KBM-7 (cell line): ENCODE measurements at regions not wholly inside any gene's neighbourhood (a gene's known extent, or its start where the extent isn't known, plus 50 kb on each side); places are given as distances from the start of the nearest gene placed in this dataset.
"Not testable (repeated sequence)": the region's sequence is repeated elsewhere in the genome, so short reads cannot be mapped to it uniquely, and the experiment has no call there.

ENCODE experiments used
- DNase-seq: peaks from one replicate; pipeline ENCODE4 v3.0.0-alpha.2; 2015
- in situ Hi-C: fragments of 300-500 bp; cut with MboI; formaldehyde crosslinking; loops from 2 replicates; pipeline ENCODE4 v1.14.3; 2020; ENCODE audit warnings: low sequenced_read_pairs, low pct_unique_long_range_greater_than_20kb, mixed read lengths

DNA sequence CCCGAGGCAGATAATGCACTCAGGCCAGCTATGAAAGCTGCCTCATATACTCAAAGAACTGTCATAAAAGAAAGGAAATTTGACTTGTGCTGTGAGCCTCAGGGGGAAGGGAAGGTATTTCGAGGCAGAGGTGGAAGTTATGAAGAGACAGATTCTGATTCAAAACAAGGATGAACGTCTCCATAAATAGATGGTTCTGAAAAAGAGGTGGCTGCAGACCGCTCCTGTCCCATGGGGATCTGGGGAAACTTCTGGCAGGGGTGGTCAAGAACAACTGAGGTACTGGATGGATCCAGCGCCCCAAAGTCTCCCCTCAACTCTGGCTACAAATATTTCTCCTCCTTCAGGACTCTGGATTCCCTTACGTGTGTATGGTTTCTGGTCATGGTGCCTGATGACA is 168.1 kb upstream of the IRS2 start:
- in situ Hi-C loops: no loop called here
- no peak for DNase-seq

- DNase-seq: no peak
- in situ Hi-C loops: no loop called here
Measured at GRCh38 chr13:109951491-109951890, 165.1 kb upstream of the IRS2 start.

- in situ Hi-C loops: no loop called here
- DNase-seq: no peak
Measured at GRCh38 chr13:109949397-109949796, 163.0 kb upstream of the IRS2 start.

DNA sequence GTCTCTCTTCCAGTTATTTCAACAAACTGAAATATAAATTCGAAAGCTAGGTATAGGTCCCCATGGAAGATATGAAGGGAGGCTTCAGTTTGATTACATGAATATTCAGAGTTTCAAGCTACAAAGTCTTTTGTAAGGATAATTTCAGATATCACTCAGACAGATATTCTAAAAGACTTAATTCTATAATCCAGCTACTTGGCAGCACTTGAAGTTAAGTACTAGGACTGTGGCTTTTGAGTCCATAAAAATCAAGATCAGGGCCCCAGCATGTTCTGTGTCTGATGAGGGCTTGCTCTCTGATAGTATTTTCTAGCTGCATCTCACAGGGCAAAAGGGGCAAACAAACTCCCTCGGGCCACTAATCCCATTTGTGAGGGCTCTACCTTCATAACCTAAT is 160.6 kb upstream of the IRS2 start:
- no peak for DNase-seq
- in situ Hi-C loops: no loop called here

- DNase-seq: no peak
- in situ Hi-C loops: no loop called here
Measured at GRCh38 chr13:109945206-109945960, 159.0 kb upstream of the IRS2 start.

- in situ Hi-C loops: no loop called here
- no peak for DNase-seq
Measured at GRCh38 chr13:109941951-109942350, 155.6 kb upstream of the IRS2 start.

- in situ Hi-C loops: no loop called here
Measured at GRCh38 chr13:109941221-109941620, 154.8 kb upstream of the IRS2 start.

DNA sequence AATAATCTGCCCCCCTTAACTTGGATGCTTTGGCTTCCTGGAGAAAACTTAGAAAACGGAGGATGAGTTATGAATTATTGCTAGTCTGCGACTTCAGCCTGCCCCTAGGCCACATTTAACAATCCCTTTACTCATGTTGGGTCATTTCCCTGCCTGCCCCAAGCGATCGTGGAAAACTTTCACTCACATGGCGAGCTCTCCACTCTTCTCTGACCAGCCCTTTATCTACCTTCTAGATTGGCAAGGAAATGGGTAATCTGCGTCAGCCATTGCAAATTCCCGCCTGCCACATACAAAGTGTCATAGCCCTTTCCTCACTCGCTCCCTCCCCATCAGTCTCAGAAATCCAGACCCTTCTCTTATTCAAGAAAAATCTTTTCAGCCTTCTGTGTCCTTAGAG is 154.3 kb upstream of the IRS2 start:
- in situ Hi-C loops: no loop called here

More at GRCh38 chr13:109941221-109941620, 154.8 kb upstream of the IRS2 start:
- DNase-seq: no peak

DNA sequence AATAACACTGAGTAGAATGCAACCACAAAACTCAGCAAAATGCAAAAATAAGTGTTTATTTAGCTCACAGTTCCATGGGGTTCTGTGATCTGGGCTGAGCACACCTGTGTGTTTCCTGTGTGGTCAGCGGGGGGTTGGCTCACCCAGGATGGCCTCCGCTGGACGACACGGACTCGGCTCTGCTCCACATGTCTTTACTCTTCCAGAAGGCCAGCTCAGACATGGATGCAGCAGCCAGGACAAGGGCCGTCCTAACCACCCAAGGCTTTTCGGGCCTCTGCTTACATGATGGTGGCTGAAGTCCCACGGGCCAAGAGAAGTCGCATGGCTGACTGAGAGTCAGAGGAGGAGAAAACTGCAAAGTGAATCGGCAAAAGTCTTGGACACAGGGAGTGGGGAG is 153.5 kb upstream of the IRS2 start:
- in situ Hi-C loops: no loop called here
- DNase-seq: no peak

More for the DNA sequence above, 154.3 kb upstream of the IRS2 start:
- DNase-seq: no peak

- in situ Hi-C loops: no loop called here
- DNase-seq: no peak
Measured at GRCh38 chr13:109939180-109939579, 152.8 kb upstream of the IRS2 start.

DNA sequence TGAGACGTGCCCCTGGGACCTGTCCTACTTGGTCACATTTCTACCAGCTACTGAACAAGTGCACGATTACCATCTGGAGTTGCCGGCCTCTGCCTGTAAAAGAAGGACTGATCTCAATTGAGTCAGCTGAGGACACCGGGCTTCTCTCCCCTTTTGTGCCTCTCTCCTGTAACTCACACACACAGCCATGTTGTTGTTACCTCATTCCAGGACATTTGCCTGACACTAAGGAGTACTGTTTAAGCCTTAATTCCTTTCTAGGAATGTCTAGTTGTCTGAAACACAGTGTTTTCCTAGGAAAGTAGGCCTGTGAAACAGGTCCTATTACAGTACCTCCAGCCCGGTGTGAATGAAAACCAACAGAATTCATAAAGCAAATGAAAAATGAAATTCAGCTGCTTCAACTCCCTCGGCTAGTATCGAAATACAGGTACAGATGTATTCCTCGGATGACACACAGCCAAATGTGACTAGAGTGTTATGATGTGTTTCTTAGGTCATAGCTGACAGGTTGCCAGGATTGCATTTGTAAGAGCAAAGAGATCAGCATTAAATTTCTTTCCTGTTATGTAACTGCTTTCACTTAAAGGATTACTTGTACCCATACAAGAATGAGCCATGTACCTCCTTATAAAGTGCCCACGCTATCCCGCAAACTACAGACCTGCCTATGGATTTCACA is 152.0 kb upstream of the IRS2 start:
- DNase-seq: no peak
- in situ Hi-C loops: no loop called here

DNA sequence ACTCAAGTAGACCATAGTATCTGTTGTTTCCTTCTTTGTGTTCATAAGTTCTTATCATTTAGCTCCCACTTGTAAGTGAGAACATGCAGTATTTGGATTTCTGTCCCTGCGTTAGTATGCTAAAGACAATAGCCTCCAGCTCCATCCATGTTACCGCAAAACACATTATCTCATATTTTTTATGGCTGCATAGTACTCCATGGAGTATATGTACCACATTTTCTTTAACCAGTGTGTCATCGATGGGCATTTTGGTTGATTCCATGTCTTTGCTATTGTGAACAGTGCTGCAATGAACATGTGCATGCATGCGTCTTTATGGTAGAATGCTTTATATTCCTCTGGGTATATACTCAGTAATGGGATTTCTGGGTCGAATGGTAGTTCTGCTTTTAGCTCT is 148.1 kb upstream of the IRS2 start:
- in situ Hi-C loops, DNase-seq: not testable (repeated sequence)

DNA sequence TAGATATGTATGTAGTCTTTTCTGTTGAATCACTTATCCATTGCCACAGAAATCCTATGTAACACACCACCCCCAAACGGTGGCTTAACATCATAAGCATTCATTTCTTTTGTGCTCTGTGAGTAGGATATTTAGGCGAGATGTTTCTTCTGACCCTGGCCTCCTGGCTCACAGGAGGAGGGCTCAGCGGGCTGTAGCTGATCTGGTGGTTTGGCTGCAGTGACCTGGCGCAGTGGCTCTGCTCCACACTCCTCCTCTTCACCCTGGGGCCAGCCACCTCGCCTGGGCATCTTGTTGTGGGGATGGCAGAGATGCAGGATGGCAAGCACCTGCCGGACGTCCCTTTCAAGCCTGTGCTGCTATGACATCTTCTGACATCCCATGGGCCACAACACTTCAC is 147.1 kb upstream of the IRS2 start:
- in situ Hi-C loops: no loop called here
- DNase-seq: no peak

GRCh38 chr13:109924376-109924775 is 138.0 kb upstream of the IRS2 start:
- no peak for DNase-seq
- in situ Hi-C loops: no loop called here

DNA sequence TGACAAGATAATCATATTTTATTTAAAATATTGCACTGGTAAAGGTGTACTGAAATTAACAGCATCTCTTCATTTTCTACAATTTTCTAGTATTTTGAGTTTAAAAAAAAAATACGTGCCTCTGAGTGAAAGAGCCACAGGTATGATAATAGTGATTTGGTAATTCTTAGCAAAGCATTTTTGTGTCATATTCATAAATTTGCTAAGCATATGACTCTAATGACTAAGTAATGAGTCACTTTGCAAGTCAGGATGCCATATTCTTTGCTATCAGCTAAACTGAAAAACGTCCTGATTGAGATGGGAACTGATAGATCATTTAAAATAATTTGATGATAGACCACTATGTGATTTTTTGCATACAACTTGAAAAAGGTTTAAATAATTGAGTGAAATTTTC is 136.1 kb upstream of the IRS2 start:
- in situ Hi-C loops: no loop called here
- DNase-seq: no peak

GRCh38 chr13:109919715-109920375 is 133.5 kb upstream of the IRS2 start:
- DNase-seq: no peak
- in situ Hi-C loops: no loop called here

DNA sequence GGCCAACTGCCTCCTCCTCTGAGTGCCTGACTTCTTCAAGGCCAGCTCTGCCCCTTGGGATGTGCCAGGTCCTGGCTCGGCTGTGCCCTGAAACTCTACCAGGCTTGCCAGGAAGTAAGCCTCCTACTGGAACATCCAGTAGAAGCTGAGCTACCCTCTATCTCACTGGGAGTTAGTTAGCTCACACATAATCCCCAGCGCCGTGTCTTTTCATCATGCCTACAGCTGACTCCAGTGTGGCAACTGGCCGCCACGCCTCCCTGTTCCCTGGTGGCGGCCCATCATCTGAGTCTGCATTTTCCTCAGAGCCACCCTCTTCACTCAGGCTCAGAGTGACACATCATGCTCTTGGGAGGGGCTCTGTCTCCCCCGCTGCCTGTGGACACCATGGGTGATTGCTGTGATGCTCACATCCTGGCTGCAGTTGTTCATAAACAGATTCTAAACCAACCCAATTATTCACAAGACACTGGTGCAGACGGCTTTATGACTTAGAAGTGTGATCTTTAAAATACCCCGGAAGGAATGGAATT is 131.9 kb upstream of the IRS2 start:
- no peak for DNase-seq
- in situ Hi-C loops: no loop called here

DNA sequence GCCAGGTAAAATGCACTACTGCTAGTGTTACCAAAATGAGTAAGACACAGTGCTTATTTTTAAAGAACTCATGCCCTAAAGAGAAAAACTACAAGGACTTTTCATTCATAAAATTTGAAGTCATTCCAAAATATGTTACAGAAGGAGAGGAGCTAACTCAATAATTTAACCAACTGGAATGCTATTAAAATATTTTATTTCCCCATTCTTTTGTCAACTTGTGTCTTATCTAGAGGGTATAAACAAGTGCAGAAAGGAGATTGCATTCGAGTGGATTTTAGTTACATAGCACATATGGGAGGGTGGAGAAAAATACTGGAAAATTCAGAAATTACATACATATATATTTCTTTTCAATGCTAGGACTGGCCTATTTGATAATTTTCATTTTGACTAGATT is 131.0 kb upstream of the IRS2 start:
- in situ Hi-C loops: no loop called here
- no peak for DNase-seq

GRCh38 chr13:109913936-109914510 is 127.6 kb upstream of the IRS2 start:
- in situ Hi-C loops: no loop called here

DNA sequence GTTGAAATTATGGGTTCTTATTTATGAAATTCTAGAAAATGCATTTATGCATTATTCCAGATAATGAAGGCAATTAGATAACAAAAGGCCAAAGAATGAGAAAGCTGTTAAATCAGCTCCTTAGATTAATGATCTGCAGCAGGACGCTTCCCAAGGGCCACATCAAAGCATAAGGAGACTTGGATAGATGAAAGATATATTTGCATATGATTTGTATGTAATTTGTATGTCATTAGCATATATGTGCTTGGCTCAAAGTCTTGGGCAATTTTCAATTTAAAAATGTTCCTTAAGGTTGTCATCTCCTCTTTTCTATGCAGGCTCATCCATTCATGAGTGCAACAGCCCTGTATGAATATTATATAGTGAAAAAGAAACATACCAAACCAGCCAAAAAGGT is 126.8 kb upstream of the IRS2 start:
- in situ Hi-C loops: no loop called here
- DNase-seq: no peak

More at GRCh38 chr13:109913936-109914510, 127.6 kb upstream of the IRS2 start:
- DNase-seq: no peak
